ENCODE measurements at regions not wholly inside any gene's neighbourhood (a gene's known extent, or its start where the extent isn't known, plus 50 kb on each side); places are given as distances from the start of the nearest gene placed in this dataset.

GRCh38 chr13:36753176-36753575 is 65.8 kb upstream of the RFXAP start:
- H3K27ac Mint-ChIP-seq (ENCODE audit: low read depth, unreplicated experiment), result no peak overlapping the region
- no TSS peak for BruUV-seq (replicated peaks)
- intact Hi-C loops (cut with micrococcal nuclease), result no loop called here
- TF ChIP-seq CTCF (IDR thresholded peaks at IDR 0.05; ENCODE audit: unreplicated experiment), result no peak
- H3K27me3 Mint-ChIP-seq (ENCODE audit: insufficient read depth, unreplicated experiment), result peaks cover 11% of the 10 kb centered on the region
- DNase-seq (ENCODE audit: unreplicated experiment), result no peak
- no peaks in the 10 kb centered on the region for H3K4me1 Mint-ChIP-seq (ENCODE audit: insufficient read depth, unreplicated experiment)
- CTCF ChIA-PET, result no interaction called here
- peaks cover 7% of the 10 kb centered on the region for H3K9me3 Mint-ChIP-seq (ENCODE audit: unreplicated experiment)
- POLR2A ChIA-PET, result no interaction called here
- H3K36me3 Mint-ChIP-seq (ENCODE audit: insufficient read depth, unreplicated experiment), result no peaks in the 10 kb centered on the region
- H3K4me3 Mint-ChIP-seq (ENCODE audit: unreplicated experiment), result no peak overlapping the region

- Mint-ChIP-seq H3K36me3 (ENCODE audit: insufficient read depth, unreplicated experiment) (no peaks in the 10 kb centered on the region), H3K27me3 (ENCODE audit: insufficient read depth, unreplicated experiment) (peaks cover 11% of the 10 kb centered on the region), H3K4me3 (ENCODE audit: unreplicated experiment) (no peak overlapping the region), H3K4me1 (ENCODE audit: insufficient read depth, unreplicated experiment) (no peaks in the 10 kb centered on the region), H3K9me3 (ENCODE audit: unreplicated experiment) (no peaks in the 10 kb centered on the region), H3K27ac (ENCODE audit: low read depth, unreplicated experiment) (no peak overlapping the region)
- intact Hi-C loops (cut with micrococcal nuclease), result no loop called here
- BruUV-seq (replicated peaks), result no TSS peak
- DNase-seq (ENCODE audit: unreplicated experiment), result no peak
- TF ChIP-seq CTCF (IDR thresholded peaks at IDR 0.05; ENCODE audit: unreplicated experiment), result no peak
- ChIA-PET CTCF (interaction anchor here (0.9 kb wide), 1 partner anchor 22 kb away, joined by 3 read pairs; no protein-coding TSS in a partner anchor), POLR2A (no interaction called here)
Observed at GRCh38 chr13:36758345-36758744, 60.7 kb upstream of the RFXAP start.

- no TSS peak for BruUV-seq (replicated peaks)
- H3K4me3 Mint-ChIP-seq (ENCODE audit: unreplicated experiment), result no peak overlapping the region
- no peak for DNase-seq (ENCODE audit: unreplicated experiment)
- peaks cover 7% of the 10 kb centered on the region for H3K4me1 Mint-ChIP-seq (ENCODE audit: insufficient read depth, unreplicated experiment)
- POLR2A ChIA-PET, result interaction anchor here (0.6 kb wide), 1 partner anchor 830 kb away, joined by 4 read pairs; no protein-coding TSS in a partner anchor
- H3K27ac Mint-ChIP-seq (ENCODE audit: low read depth, unreplicated experiment), result no peak overlapping the region
- H3K27me3 Mint-ChIP-seq (ENCODE audit: insufficient read depth, unreplicated experiment), result no peaks in the 10 kb centered on the region
- no peak for TF ChIP-seq CTCF (IDR thresholded peaks at IDR 0.05; ENCODE audit: unreplicated experiment)
- CTCF ChIA-PET, result interaction anchor here (0.6 kb wide), 1 partner anchor 190 kb away, joined by 4 read pairs; no protein-coding TSS in a partner anchor
- peaks cover 12% of the 10 kb centered on the region for H3K9me3 Mint-ChIP-seq (ENCODE audit: unreplicated experiment)
- no peaks in the 10 kb centered on the region for H3K36me3 Mint-ChIP-seq (ENCODE audit: insufficient read depth, unreplicated experiment)
- intact Hi-C loops (cut with micrococcal nuclease), result no loop called here
Observed at GRCh38 chr13:36763126-36763722, 55.8 kb upstream of the RFXAP start.

GRCh38 chr13:36764536-36764935 is 54.5 kb upstream of the RFXAP start:
- no peak overlapping the region for H3K27ac Mint-ChIP-seq (ENCODE audit: low read depth, unreplicated experiment)
- ChIA-PET CTCF (no interaction called here), POLR2A (no interaction called here)
- no peaks in the 10 kb centered on the region for H3K27me3 Mint-ChIP-seq (ENCODE audit: insufficient read depth, unreplicated experiment)
- no TSS peak for BruUV-seq (replicated peaks)
- peaks cover 7% of the 10 kb centered on the region for H3K4me1 Mint-ChIP-seq (ENCODE audit: insufficient read depth, unreplicated experiment)
- intact Hi-C loops (cut with micrococcal nuclease), result no loop called here
- H3K9me3 Mint-ChIP-seq (ENCODE audit: unreplicated experiment), result peaks cover 12% of the 10 kb centered on the region
- H3K36me3 Mint-ChIP-seq (ENCODE audit: insufficient read depth, unreplicated experiment), result no peaks in the 10 kb centered on the region
- DNase-seq (ENCODE audit: unreplicated experiment), result no peak
- TF ChIP-seq CTCF (IDR thresholded peaks at IDR 0.05; ENCODE audit: unreplicated experiment), result no peak
- H3K4me3 Mint-ChIP-seq (ENCODE audit: unreplicated experiment), result no peak overlapping the region
